ENCODE measurements at regions not wholly inside any gene's neighbourhood (a gene's known extent, or its start where the extent isn't known, plus 50 kb on each side); places are given as distances from the start of the nearest gene placed in this dataset.

DNA sequence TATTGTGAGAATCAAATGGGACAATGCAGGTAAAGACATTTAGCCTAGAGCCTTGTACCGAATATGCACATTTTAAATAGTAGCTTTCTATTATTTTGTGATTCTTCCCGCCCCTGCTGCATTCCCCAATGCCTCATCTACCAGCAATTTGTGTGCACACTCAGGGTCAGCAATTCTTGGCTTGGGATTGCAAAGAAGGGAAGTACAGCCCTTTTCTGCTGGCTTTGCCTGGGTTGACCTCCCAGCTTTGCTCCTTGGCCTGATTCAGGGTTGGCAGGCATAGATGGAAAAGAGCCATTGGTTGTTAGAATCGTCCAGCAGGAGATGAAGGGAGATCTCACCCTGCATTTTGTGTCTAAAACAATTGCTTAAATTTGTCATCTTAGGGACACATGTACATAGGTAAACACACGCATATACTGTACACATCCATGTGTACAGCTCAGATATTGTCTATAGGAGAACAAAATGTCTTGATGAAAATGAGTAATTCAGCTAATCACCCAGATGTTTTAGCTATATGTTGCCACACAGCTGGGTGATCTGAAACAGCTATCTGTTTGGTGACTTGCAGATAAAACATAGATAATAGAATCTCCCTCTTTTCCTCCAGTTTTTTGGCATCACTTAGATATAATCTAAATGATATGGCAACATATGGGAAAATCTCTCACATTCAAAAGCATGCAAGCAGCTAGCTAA is 340.9 kb upstream of the TBL1XR1 start:
- Histone ChIP-seq H3K27ac (ENCODE audit: low read length) (no peak overlapping the region), H3K9me2 (ENCODE audit: insufficient read depth, low read length) (no peaks in the 10 kb centered on the region), H3K9ac (ENCODE audit: low read length) (no peak overlapping the region)

DNA sequence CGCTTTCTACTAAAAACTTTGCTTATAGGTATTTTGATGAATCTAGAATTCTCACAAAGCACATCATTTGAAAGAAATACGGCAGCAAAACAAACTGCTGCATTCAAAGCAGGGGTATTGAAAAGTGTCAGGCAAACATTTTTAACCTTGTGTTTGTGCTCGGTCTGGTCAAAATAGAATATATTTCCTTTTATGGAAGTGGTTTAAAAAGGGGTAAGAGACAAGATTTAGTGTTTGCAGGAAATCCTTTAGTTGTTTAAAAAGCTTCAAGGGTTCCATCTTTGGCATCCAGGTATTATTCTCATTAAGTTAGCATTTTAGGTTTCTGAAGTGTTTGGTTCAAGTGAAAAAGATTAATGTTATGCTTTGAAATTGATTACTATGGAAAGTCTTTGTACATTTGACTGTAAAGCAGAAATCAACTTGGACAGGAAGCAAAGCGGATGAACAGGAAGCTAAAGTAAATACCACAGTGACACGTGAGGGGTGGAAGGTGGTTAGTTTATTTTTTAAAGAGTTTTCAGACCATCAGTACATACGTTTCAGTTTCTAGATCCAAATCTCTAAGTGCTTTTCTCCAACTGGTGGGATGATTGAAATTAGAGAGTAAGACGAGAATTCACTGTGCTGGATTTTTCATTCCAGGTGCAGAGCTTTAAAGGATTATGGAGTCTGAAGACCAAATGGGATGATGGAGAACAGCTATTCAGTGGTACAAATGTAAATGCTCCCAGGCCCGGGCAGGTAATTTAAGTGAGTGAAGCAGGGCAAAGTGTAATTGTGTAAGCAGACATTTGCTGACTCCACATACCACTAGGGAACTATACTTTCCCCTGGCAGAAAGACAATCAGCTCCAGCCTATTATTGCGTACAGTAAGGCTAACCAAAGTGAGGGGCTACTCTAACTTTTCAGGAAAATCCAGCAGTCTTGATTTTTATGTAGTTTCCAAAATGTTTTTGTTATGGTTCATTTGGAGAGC is 341.8 kb upstream of the TBL1XR1 start:
- H3K79me2 ChIP-seq (replicated peaks; ENCODE audit: insufficient read depth, low read length), result no peaks in the 10 kb centered on the region
- H3K27me3 ChIP-seq (ENCODE audit: insufficient read depth, low read depth, low read length), result no peaks in the 10 kb centered on the region
- H2AFZ ChIP-seq (ENCODE audit: low read depth, low read length), result no peak overlapping the region
- H3F3A ChIP-seq (ENCODE audit: insufficient read depth, low read length, poor library complexity, severe bottlenecking), result no peaks in the 10 kb centered on the region
- no peak overlapping the region for H3K4me3 ChIP-seq (ENCODE audit: low read length)
- H4K20me1 ChIP-seq (ENCODE audit: insufficient read depth), result no peaks in the 10 kb centered on the region
- H3K36me3 ChIP-seq (ENCODE audit: insufficient read depth, low read length), result no peaks in the 10 kb centered on the region
- no peaks in the 10 kb centered on the region for H3K9me3 ChIP-seq (ENCODE audit: low read length)
- H3K9me2 ChIP-seq (ENCODE audit: insufficient read depth, low read length), result no peaks in the 10 kb centered on the region
- no peak overlapping the region for H3K27ac ChIP-seq (ENCODE audit: low read length)
- H3K4me2 ChIP-seq (ENCODE audit: low read length), result no peak overlapping the region
- no peak overlapping the region for H3K9ac ChIP-seq (ENCODE audit: low read length)
- TF ChIP-seq, protein P1, sequence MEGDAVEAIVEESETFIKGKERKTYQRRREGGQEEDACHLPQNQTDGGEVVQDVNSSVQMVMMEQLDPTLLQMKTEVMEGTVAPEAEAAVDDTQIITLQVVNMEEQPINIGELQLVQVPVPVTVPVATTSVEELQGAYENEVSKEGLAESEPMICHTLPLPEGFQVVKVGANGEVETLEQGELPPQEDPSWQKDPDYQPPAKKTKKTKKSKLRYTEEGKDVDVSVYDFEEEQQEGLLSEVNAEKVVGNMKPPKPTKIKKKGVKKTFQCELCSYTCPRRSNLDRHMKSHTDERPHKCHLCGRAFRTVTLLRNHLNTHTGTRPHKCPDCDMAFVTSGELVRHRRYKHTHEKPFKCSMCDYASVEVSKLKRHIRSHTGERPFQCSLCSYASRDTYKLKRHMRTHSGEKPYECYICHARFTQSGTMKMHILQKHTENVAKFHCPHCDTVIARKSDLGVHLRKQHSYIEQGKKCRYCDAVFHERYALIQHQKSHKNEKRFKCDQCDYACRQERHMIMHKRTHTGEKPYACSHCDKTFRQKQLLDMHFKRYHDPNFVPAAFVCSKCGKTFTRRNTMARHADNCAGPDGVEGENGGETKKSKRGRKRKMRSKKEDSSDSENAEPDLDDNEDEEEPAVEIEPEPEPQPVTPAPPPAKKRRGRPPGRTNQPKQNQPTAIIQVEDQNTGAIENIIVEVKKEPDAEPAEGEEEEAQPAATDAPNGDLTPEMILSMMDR (IDR thresholded peaks at IDR 0.05; ENCODE audit: poor library complexity, severe bottlenecking), result no peak
- TF ChIP-seq MXI1 (conservative IDR thresholded peaks at IDR 0.05; ENCODE audit: poor library complexity, severe bottlenecking), result no peak
- no peak for TF ChIP-seq TAF1 (IDR thresholded peaks at IDR 0.05; ENCODE audit: low read depth)
- TF ChIP-seq EP300 (conservative IDR thresholded peaks at IDR 0.05; ENCODE audit: poor library complexity, severe bottlenecking), result no peak
- no peak for TF ChIP-seq EZH2 (IDR thresholded peaks at IDR 0.05; ENCODE audit: borderline replicate concordance, insufficient read depth, low read length, poor library complexity, severe bottlenecking)
- TF ChIP-seq, protein P2, sequence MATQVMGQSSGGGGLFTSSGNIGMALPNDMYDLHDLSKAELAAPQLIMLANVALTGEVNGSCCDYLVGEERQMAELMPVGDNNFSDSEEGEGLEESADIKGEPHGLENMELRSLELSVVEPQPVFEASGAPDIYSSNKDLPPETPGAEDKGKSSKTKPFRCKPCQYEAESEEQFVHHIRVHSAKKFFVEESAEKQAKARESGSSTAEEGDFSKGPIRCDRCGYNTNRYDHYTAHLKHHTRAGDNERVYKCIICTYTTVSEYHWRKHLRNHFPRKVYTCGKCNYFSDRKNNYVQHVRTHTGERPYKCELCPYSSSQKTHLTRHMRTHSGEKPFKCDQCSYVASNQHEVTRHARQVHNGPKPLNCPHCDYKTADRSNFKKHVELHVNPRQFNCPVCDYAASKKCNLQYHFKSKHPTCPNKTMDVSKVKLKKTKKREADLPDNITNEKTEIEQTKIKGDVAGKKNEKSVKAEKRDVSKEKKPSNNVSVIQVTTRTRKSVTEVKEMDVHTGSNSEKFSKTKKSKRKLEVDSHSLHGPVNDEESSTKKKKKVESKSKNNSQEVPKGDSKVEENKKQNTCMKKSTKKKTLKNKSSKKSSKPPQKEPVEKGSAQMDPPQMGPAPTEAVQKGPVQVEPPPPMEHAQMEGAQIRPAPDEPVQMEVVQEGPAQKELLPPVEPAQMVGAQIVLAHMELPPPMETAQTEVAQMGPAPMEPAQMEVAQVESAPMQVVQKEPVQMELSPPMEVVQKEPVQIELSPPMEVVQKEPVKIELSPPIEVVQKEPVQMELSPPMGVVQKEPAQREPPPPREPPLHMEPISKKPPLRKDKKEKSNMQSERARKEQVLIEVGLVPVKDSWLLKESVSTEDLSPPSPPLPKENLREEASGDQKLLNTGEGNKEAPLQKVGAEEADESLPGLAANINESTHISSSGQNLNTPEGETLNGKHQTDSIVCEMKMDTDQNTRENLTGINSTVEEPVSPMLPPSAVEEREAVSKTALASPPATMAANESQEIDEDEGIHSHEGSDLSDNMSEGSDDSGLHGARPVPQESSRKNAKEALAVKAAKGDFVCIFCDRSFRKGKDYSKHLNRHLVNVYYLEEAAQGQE (IDR thresholded peaks at IDR 0.05; ENCODE audit: borderline replicate concordance), result no peak
- TF ChIP-seq RAD21 (conservative IDR thresholded peaks at IDR 0.05), result no peak

More for the DNA sequence above, 340.9 kb upstream of the TBL1XR1 start:
- no peak for TF ChIP-seq TAF1 (IDR thresholded peaks at IDR 0.05; ENCODE audit: low read depth)
- no peak for TF ChIP-seq EZH2 (IDR thresholded peaks at IDR 0.05; ENCODE audit: borderline replicate concordance, insufficient read depth, low read length, poor library complexity, severe bottlenecking)
- TF ChIP-seq MXI1 (conservative IDR thresholded peaks at IDR 0.05; ENCODE audit: poor library complexity, severe bottlenecking), result no peak
- TF ChIP-seq POLR2AphosphoS5 (IDR thresholded peaks at IDR 0.05), result no peak
- TF ChIP-seq, protein P1 (IDR thresholded peaks at IDR 0.05; ENCODE audit: poor library complexity, severe bottlenecking), result no peak
- no peak for TF ChIP-seq SMC3 (conservative IDR thresholded peaks at IDR 0.05; ENCODE audit: poor library complexity)
- TF ChIP-seq RAD21 (conservative IDR thresholded peaks at IDR 0.05), result no peak
- TF ChIP-seq, protein P2 (IDR thresholded peaks at IDR 0.05; ENCODE audit: borderline replicate concordance), result no peak
- TF ChIP-seq EP300 (conservative IDR thresholded peaks at IDR 0.05; ENCODE audit: poor library complexity, severe bottlenecking), result no peak
- Histone ChIP-seq H3K9me3 (ENCODE audit: low read length) (no peaks in the 10 kb centered on the region), H4K20me1 (ENCODE audit: insufficient read depth) (no peaks in the 10 kb centered on the region), H2AFZ (ENCODE audit: low read depth, low read length) (no peak overlapping the region), H3K27me3 (ENCODE audit: insufficient read depth, low read depth, low read length) (no peaks in the 10 kb centered on the region), H3K79me2 (replicated peaks; ENCODE audit: insufficient read depth, low read length) (no peaks in the 10 kb centered on the region), H3K4me3 (ENCODE audit: low read length) (no peak overlapping the region), H3K4me2 (ENCODE audit: low read length) (no peak overlapping the region), H3K36me3 (ENCODE audit: insufficient read depth, low read length) (no peaks in the 10 kb centered on the region), H3F3A (ENCODE audit: insufficient read depth, low read length, poor library complexity, severe bottlenecking) (no peaks in the 10 kb centered on the region)

Data from neural cell (in vitro differentiated cells).